ENCODE measurements at regions not wholly inside any gene's neighbourhood (a gene's known extent, or its start where the extent isn't known, plus 50 kb on each side); places are given as distances from the start of the nearest gene placed in this dataset.

DNA sequence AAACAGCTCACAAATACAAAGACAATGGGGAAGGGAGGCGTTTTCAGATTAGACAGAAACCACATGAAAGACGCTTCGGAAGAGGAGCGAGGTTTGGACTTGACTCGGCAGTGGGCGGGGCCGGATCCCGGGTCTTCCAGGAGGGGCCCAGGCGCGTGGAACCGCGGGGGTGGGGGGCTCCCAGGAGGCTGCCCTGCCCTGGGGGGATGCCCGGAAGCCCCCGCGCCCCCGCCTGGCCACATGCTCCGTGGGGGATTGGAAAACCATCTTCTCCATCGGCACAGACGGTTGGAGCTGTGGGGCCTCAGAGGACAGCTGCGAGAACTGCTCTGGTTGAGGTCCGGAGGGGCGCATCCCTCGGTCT lies 186.0 kb upstream of the SHH start:
- no peak for DNase-seq (ENCODE audit: low read depth, low spot score)

- DNase-seq (ENCODE audit: low read depth, low spot score) = no peak
Observed at GRCh38 chr7:155997431-155998327, 185.4 kb upstream of the SHH start.

DNA sequence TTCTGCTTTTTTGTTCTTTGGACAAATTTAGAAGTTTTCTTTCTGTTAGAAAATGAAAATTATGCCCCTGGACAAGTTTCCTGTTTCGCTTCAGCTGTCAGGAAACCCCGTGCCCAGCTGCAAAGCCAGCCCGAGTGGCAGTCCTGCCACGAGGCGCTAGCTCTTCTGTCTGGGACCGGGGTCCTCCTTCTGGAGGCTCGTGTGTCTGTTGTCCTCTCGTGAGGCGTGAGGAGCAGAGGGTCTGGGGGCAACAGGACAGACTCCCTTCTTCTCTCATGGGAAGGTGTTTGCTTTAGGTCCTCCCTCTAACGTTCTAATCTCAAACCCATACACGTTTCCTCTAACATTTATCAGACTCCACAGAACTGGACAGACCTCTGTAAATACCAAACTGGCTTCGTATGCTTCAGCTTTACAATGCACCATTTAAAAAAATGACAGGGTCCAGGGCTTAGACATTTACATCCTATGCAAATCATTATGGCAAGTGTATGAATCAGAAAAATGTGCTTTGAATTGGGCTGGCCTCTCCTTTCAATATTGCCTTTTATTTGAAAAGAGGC lies 184.5 kb upstream of the SHH start:
- no peak for DNase-seq (ENCODE audit: low read depth, low spot score)

DNA sequence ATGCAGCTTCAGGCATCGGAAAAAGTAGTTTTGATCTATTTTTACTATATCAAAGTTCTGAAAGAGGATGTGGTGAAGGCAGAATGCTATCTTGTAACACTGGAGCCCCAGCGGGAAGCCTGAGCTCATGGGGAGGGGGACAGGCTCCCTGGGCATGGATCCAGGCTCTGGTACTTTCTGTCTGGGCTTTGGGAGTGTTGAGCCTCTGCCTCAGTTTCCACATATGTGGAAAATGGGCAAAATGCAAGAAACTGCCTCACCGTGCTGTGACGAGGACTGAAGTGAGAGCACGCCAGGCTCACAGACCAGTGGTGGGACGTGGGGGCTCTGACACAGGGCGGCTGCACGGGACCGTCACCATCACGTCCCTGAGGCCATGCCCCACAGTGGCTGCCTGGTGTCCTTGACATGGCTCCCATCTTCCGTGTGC lies 182.9 kb upstream of the SHH start:
- no peak for DNase-seq (ENCODE audit: low read depth, low spot score)

GRCh38 chr7:155994279-155994811 lies 182.1 kb upstream of the SHH start:
- no peak for DNase-seq (ENCODE audit: low read depth, low spot score)

GRCh38 chr7:155993420-155994278 lies 181.4 kb upstream of the SHH start:
- DNase-seq (ENCODE audit: low read depth, low spot score) = no peak

GRCh38 chr7:155992974-155993373 lies 180.7 kb upstream of the SHH start:
- DNase-seq (ENCODE audit: low read depth, low spot score) = no peak

DNA sequence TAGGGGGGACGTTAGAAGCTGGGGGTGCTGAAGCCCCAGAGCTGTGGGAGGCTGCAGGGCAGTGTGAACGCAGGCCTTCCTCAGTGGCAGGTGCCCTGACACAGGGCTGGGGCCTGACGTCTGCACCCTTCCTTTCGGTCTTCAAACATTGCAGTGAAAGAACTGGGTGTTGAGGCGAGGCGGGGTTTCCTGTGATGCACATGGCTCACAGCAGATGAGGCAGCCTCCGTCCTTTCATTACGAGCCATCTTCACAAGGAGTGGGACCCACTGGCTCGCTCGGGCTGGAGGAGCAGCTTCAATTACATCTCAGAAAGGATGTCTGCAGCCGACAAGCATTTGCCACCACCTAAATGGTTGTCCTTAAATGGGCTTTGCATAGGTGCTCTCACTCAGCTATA lies 180.3 kb upstream of the SHH start:
- DNase-seq (ENCODE audit: low read depth, low spot score) = no peak

DNA sequence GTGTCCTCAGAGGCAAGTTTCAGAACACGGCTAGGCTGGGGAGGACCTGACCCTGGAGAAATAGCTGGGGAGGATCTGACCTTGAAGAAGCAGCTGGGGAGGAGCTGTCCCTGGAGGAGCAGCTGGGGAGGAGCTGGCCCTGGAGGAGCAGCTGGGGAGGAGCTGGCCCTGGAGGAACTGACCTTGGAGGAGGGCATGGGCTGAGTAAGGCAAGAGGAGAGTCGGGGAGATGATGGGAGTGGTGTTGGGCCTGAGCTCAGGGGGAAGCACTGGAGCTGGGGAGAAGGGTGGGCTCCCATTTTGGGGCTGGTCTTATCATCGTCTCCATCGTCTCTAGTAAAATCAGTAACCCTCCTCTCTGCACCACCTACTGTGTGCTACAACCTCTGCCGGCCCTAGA lies 179.8 kb upstream of the SHH start:
- no peak for DNase-seq (ENCODE audit: low read depth, low spot score)

- no peak for DNase-seq (ENCODE audit: low read depth, low spot score)
Observed at GRCh38 chr7:155991470-155991869, 179.2 kb upstream of the SHH start.

- DNase-seq (ENCODE audit: low read depth, low spot score) = no peak
Observed at GRCh38 chr7:155988416-155988815, 176.2 kb upstream of the SHH start.

DNA sequence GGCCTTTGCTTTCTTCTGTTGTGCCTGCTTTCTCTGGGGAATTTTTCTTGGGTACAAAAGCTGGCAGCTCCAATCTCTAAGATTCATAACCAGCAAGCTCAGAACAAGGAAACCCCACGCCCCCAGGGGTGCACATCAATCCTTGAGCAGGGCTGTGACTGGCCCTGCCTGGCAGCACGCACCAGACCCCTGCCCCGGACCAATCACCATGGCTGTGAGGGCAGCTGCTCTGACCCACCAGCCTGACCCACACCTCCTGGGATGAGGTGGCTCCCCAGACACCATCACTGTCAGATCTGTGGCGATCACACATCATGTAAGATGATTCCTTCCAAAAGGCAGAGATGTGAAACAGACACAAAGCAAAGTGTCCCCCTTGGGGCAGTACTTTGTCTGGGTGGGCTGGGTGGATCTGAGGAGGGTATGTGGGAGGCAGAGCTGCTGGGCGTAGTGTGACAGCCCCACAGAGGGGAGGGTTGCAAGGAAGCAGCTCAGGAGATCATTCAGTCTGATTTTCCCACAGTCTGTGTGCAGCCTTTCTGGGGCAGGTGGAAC lies 175.5 kb upstream of the SHH start:
- DNase-seq (ENCODE audit: low read depth, low spot score) = no peak

GRCh38 chr7:155986497-155987160 lies 174.4 kb upstream of the SHH start:
- no peak for DNase-seq (ENCODE audit: low read depth, low spot score)

- DNase-seq (ENCODE audit: low read depth, low spot score) = no peak
Observed at GRCh38 chr7:155985518-155986250, 173.4 kb upstream of the SHH start.

DNA sequence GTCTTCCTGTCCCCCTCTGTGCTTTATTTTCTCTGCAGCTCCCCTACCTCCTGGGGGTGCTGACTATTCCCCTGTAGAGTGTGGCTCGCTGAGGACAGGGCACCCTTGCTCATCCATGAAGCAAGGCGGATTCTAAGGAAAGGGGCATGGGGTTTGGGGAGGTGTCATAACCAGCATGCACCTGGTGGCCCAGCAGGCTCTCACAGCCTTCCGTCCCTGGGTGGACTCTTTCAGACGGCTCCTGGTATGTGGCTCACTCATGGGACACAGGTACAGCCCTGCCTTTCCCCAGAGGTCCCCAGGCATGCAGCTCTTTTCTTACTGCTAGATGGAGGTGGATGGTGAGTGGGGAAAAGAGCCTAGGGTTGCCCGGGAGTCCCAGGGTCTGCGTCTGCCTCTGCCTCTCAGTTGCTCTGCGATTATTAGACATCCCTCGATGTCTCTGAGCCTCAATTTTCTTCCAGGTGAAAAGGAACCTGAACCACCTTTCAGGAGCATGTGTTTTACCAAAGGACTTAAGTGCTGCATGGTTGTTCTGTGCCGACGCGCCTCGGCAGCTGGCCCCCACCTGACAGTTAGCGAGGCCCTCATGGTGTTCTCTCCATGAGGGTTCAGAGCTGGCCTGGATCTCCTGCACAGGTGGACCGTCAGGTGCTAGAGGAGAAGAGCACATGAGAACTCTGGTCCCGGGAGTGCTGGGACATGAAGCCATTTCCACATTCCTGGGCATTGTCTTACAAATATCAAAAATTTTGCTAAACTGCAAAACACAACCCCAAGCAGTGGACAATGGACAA lies 172.5 kb upstream of the SHH start:
- DNase-seq (ENCODE audit: low read depth, low spot score) = no peak

- DNase-seq (ENCODE audit: low read depth, low spot score) = no peak
Observed at GRCh38 chr7:155984028-155984580, 171.8 kb upstream of the SHH start.

- DNase-seq (ENCODE audit: low read depth, low spot score) = no peak
Observed at GRCh38 chr7:155983176-155983815, 171.0 kb upstream of the SHH start.

GRCh38 chr7:155981703-155982102 lies 169.4 kb upstream of the SHH start:
- no peak for DNase-seq (ENCODE audit: low read depth, low spot score)

GRCh38 chr7:155980841-155981240 lies 168.6 kb upstream of the SHH start:
- DNase-seq (ENCODE audit: low read depth, low spot score) = no peak
